Activated naive CD4-positive, alpha-beta T cell treated with anti-CD3 and anti-CD28 coated beads, Interleukin-2, amount 10 ng/mL, durations not matched to agents 7 days and 5 days (primary cell): ENCODE measurements at regions not wholly inside any gene's neighbourhood (a gene's known extent, or its start where the extent isn't known, plus 50 kb on each side); places are given as distances from the start of the nearest gene placed in this dataset.

Experiments
- CTCF ChIA-PET: fragments of 350-600 bp; sonication (Branson Sonifier 250); formaldehyde crosslinking; loops from one replicate; lab custom pipeline; 2021; ENCODE audit warnings: antibody characterized with exemption; lab: Charles Lee
- DNase-seq: peaks from one replicate; pipeline ENCODE4 v3.0.0-alpha.2; 2020
- H3K27ac Mint-ChIP-seq: one replicate; pipeline ENCODE4 v1.8.0; 2021; ENCODE audit warnings: mild to moderate bottlenecking, moderate library complexity, mixed read lengths
- H3K27me3 Mint-ChIP-seq: one replicate; pipeline ENCODE4 v1.8.0; 2021; ENCODE audit warnings: mild to moderate bottlenecking, mixed read lengths
- H3K36me3 Mint-ChIP-seq: one replicate; pipeline ENCODE4 v1.8.0; 2021; ENCODE audit warnings: mixed read lengths
- H3K4me1 Mint-ChIP-seq: one replicate; pipeline ENCODE4 v1.8.0; 2021; ENCODE audit warnings: mixed read lengths
- H3K4me3 Mint-ChIP-seq: one replicate; pipeline ENCODE4 v1.8.0; 2021; ENCODE audit warnings: mild to moderate bottlenecking, moderate library complexity, mixed read lengths
- H3K9me3 Mint-ChIP-seq: one replicate; pipeline ENCODE4 v1.8.0; 2021; ENCODE audit warnings: mixed read lengths

GRCh38 chr22:48223488-48224190 is 1461.2 kb downstream of the TBC1D22A start:
- H3K9me3 Mint-ChIP-seq, result peaks cover 4% of the 10 kb centered on the region
- no peak overlapping the region for H3K4me3 Mint-ChIP-seq
- peaks cover 4% of the 10 kb centered on the region for H3K27me3 Mint-ChIP-seq
- DNase-seq, result no peak
- no peaks in the 10 kb centered on the region for H3K36me3 Mint-ChIP-seq
- no peaks in the 10 kb centered on the region for H3K4me1 Mint-ChIP-seq
- CTCF ChIA-PET, result no interaction called here
- no peak overlapping the region for H3K27ac Mint-ChIP-seq

- peaks cover 4% of the 10 kb centered on the region for H3K27me3 Mint-ChIP-seq
- H3K4me1 Mint-ChIP-seq, result no peaks in the 10 kb centered on the region
- no peak for DNase-seq
- peaks cover 4% of the 10 kb centered on the region for H3K9me3 Mint-ChIP-seq
- H3K36me3 Mint-ChIP-seq, result no peaks in the 10 kb centered on the region
- CTCF ChIA-PET, result no interaction called here
- H3K4me3 Mint-ChIP-seq, result no peak overlapping the region
- no peak overlapping the region for H3K27ac Mint-ChIP-seq
These were observed 1460.5 kb downstream of the TBC1D22A start for GRCh38 chr22:48222742-48223487.

GRCh38 chr22:48218889-48219420 is 1456.5 kb downstream of the TBC1D22A start:
- Mint-ChIP-seq H3K9me3 (no peaks in the 10 kb centered on the region), H3K27ac (no peak overlapping the region), H3K27me3 (peaks cover 12% of the 10 kb centered on the region), H3K4me3 (no peak overlapping the region), H3K36me3 (no peaks in the 10 kb centered on the region), H3K4me1 (no peaks in the 10 kb centered on the region)
- DNase-seq, result no peak
- CTCF ChIA-PET, result no interaction called here

GRCh38 chr22:48217596-48217995 is 1455.1 kb downstream of the TBC1D22A start:
- Mint-ChIP-seq H3K9me3 (no peaks in the 10 kb centered on the region), H3K27me3 (peaks cover 12% of the 10 kb centered on the region), H3K36me3 (no peaks in the 10 kb centered on the region), H3K4me1 (no peaks in the 10 kb centered on the region), H3K27ac (no peak overlapping the region), H3K4me3 (no peak overlapping the region)
- CTCF ChIA-PET, result no interaction called here
- no peak for DNase-seq

GRCh38 chr22:48212727-48213126 is 1450.3 kb downstream of the TBC1D22A start:
- CTCF ChIA-PET, result no interaction called here

GRCh38 chr22:48210812-48211211 is 1448.4 kb downstream of the TBC1D22A start:
- Mint-ChIP-seq H3K27ac (no peak overlapping the region), H3K36me3 (no peaks in the 10 kb centered on the region), H3K9me3 (peaks cover 2% of the 10 kb centered on the region), H3K27me3 (peaks cover 5% of the 10 kb centered on the region), H3K4me1 (no peaks in the 10 kb centered on the region), H3K4me3 (no peak overlapping the region)
- no peak for DNase-seq
- CTCF ChIA-PET, result no interaction called here

More at GRCh38 chr22:48212727-48213126, 1450.3 kb downstream of the TBC1D22A start:
- H3K4me1 Mint-ChIP-seq, result no peaks in the 10 kb centered on the region
- peaks cover 8% of the 10 kb centered on the region for H3K27me3 Mint-ChIP-seq
- H3K27ac Mint-ChIP-seq, result no peak overlapping the region
- H3K36me3 Mint-ChIP-seq, result no peaks in the 10 kb centered on the region
- H3K4me3 Mint-ChIP-seq, result no peak overlapping the region
- no peak for DNase-seq
- H3K9me3 Mint-ChIP-seq, result peaks cover under 1% of the 10 kb centered on the region

- CTCF ChIA-PET, result no interaction called here
- Mint-ChIP-seq H3K27me3 (peaks cover 5% of the 10 kb centered on the region), H3K36me3 (no peaks in the 10 kb centered on the region), H3K4me1 (no peaks in the 10 kb centered on the region), H3K27ac (no peak overlapping the region), H3K4me3 (no peak overlapping the region), H3K9me3 (peaks cover 2% of the 10 kb centered on the region)
- DNase-seq, result no peak
These were observed 1447.7 kb downstream of the TBC1D22A start for GRCh38 chr22:48210198-48210580.

GRCh38 chr22:48209473-48210197 is 1447.2 kb downstream of the TBC1D22A start:
- peaks cover 5% of the 10 kb centered on the region for H3K27me3 Mint-ChIP-seq
- no peak overlapping the region for H3K4me3 Mint-ChIP-seq
- DNase-seq, result no peak
- peaks cover 2% of the 10 kb centered on the region for H3K9me3 Mint-ChIP-seq
- CTCF ChIA-PET, result no interaction called here
- H3K36me3 Mint-ChIP-seq, result no peaks in the 10 kb centered on the region
- no peaks in the 10 kb centered on the region for H3K4me1 Mint-ChIP-seq
- no peak overlapping the region for H3K27ac Mint-ChIP-seq

GRCh38 chr22:48208894-48209293 is 1446.4 kb downstream of the TBC1D22A start:
- CTCF ChIA-PET, result no interaction called here

GRCh38 chr22:48207919-48208535 is 1445.6 kb downstream of the TBC1D22A start:
- no peak overlapping the region for H3K27ac Mint-ChIP-seq
- CTCF ChIA-PET, result no interaction called here
- no peak for DNase-seq
- peaks cover 2% of the 10 kb centered on the region for H3K9me3 Mint-ChIP-seq
- no peaks in the 10 kb centered on the region for H3K36me3 Mint-ChIP-seq
- H3K27me3 Mint-ChIP-seq, result no peaks in the 10 kb centered on the region
- H3K4me3 Mint-ChIP-seq, result no peak overlapping the region
- no peaks in the 10 kb centered on the region for H3K4me1 Mint-ChIP-seq

More at GRCh38 chr22:48208894-48209293, 1446.4 kb downstream of the TBC1D22A start:
- Mint-ChIP-seq H3K4me1 (no peaks in the 10 kb centered on the region), H3K27me3 (no peaks in the 10 kb centered on the region), H3K4me3 (no peak overlapping the region), H3K36me3 (no peaks in the 10 kb centered on the region), H3K27ac (no peak overlapping the region), H3K9me3 (peaks cover 2% of the 10 kb centered on the region)
- no peak for DNase-seq

- Mint-ChIP-seq H3K4me3 (no peak overlapping the region), H3K4me1 (no peaks in the 10 kb centered on the region), H3K27ac (no peak overlapping the region), H3K27me3 (no peaks in the 10 kb centered on the region), H3K36me3 (no peaks in the 10 kb centered on the region), H3K9me3 (peaks cover 2% of the 10 kb centered on the region)
- no peak for DNase-seq
- CTCF ChIA-PET, result no interaction called here
These were observed 1443.3 kb downstream of the TBC1D22A start for GRCh38 chr22:48205790-48206189.

- Mint-ChIP-seq H3K9me3 (peaks cover 2% of the 10 kb centered on the region), H3K4me3 (no peak overlapping the region), H3K4me1 (no peaks in the 10 kb centered on the region), H3K27ac (no peak overlapping the region), H3K36me3 (no peaks in the 10 kb centered on the region), H3K27me3 (no peaks in the 10 kb centered on the region)
- DNase-seq, result no peak
- CTCF ChIA-PET, result no interaction called here
These were observed 1442.7 kb downstream of the TBC1D22A start for GRCh38 chr22:48205161-48205560.

- Mint-ChIP-seq H3K4me3 (no peak overlapping the region), H3K27ac (no peak overlapping the region), H3K4me1 (no peaks in the 10 kb centered on the region), H3K9me3 (peaks cover 2% of the 10 kb centered on the region), H3K27me3 (no peaks in the 10 kb centered on the region), H3K36me3 (no peaks in the 10 kb centered on the region)
- no peak for DNase-seq
- CTCF ChIA-PET, result no interaction called here
These were observed 1441.8 kb downstream of the TBC1D22A start for GRCh38 chr22:48204296-48204695.

- Mint-ChIP-seq H3K4me1 (no peaks in the 10 kb centered on the region), H3K27me3 (peaks cover 11% of the 10 kb centered on the region), H3K36me3 (no peaks in the 10 kb centered on the region), H3K9me3 (no peaks in the 10 kb centered on the region), H3K27ac (no peak overlapping the region), H3K4me3 (no peak overlapping the region)
- CTCF ChIA-PET, result no interaction called here
- no peak for DNase-seq
These were observed 1437.2 kb downstream of the TBC1D22A start for GRCh38 chr22:48199667-48200066.
